ENCODE measurements at regions not wholly inside any gene's neighbourhood (a gene's known extent, or its start where the extent isn't known, plus 50 kb on each side); places are given as distances from the start of the nearest gene placed in this dataset.

GRCh38 chr4:107470173-107470572, 249.9 kb downstream of the PAPSS1 start:
- no peaks in the 10 kb centered on the region for H3K4me1 ChIP-seq (ENCODE audit: control insufficient read depth, insufficient read depth, low read length)
- no peaks in the 10 kb centered on the region for H3K27me3 ChIP-seq (ENCODE audit: control insufficient read depth, insufficient read depth, low read length)
- H3K36me3 ChIP-seq (ENCODE audit: control insufficient read depth, insufficient read depth, low read length): no peaks in the 10 kb centered on the region
- no peak overlapping the region for H3K9ac ChIP-seq (ENCODE audit: low read depth, low read length)
- no peak overlapping the region for H3K27ac ChIP-seq (ENCODE audit: low read depth, low read length)
- no peak overlapping the region for H3K4me3 ChIP-seq (ENCODE audit: low read depth, low read length)
- no peaks in the 10 kb centered on the region for H3K9me3 ChIP-seq (ENCODE audit: control insufficient read depth, insufficient read depth, low read length)

GRCh38 chr4:107468812-107469211, 251.2 kb downstream of the PAPSS1 start:
- Histone ChIP-seq H3K27me3 (ENCODE audit: control insufficient read depth, insufficient read depth, low read length) (no peaks in the 10 kb centered on the region), H3K9ac (ENCODE audit: low read depth, low read length) (no peak overlapping the region), H3K9me3 (ENCODE audit: control insufficient read depth, insufficient read depth, low read length) (no peaks in the 10 kb centered on the region), H3K4me3 (ENCODE audit: low read depth, low read length) (no peak overlapping the region), H3K27ac (ENCODE audit: low read depth, low read length) (no peak overlapping the region), H3K4me1 (ENCODE audit: control insufficient read depth, insufficient read depth, low read length) (no peaks in the 10 kb centered on the region), H3K36me3 (ENCODE audit: control insufficient read depth, insufficient read depth, low read length) (no peaks in the 10 kb centered on the region)

GRCh38 chr4:107468156-107468555, 251.9 kb downstream of the PAPSS1 start:
- Histone ChIP-seq H3K27ac (ENCODE audit: low read depth, low read length) (no peak overlapping the region), H3K4me3 (ENCODE audit: low read depth, low read length) (no peak overlapping the region), H3K27me3 (ENCODE audit: control insufficient read depth, insufficient read depth, low read length) (no peaks in the 10 kb centered on the region), H3K36me3 (ENCODE audit: control insufficient read depth, insufficient read depth, low read length) (no peaks in the 10 kb centered on the region), H3K9ac (ENCODE audit: low read depth, low read length) (no peak overlapping the region), H3K4me1 (ENCODE audit: control insufficient read depth, insufficient read depth, low read length) (no peaks in the 10 kb centered on the region), H3K9me3 (ENCODE audit: control insufficient read depth, insufficient read depth, low read length) (no peaks in the 10 kb centered on the region)

- Histone ChIP-seq H3K9me3 (ENCODE audit: control insufficient read depth, insufficient read depth, low read length) (no peaks in the 10 kb centered on the region), H3K27me3 (ENCODE audit: control insufficient read depth, insufficient read depth, low read length) (no peaks in the 10 kb centered on the region)
Measured at GRCh38 chr4:107467461-107467860, 252.6 kb downstream of the PAPSS1 start.

GRCh38 chr4:107458194-107458593, 261.8 kb downstream of the PAPSS1 start:
- Histone ChIP-seq H3K4me3 (ENCODE audit: low read depth, low read length) (no peak overlapping the region), H3K9ac (ENCODE audit: low read depth, low read length) (no peak overlapping the region), H3K27me3 (ENCODE audit: control insufficient read depth, insufficient read depth, low read length) (no peaks in the 10 kb centered on the region), H3K9me3 (ENCODE audit: control insufficient read depth, insufficient read depth, low read length) (no peaks in the 10 kb centered on the region; the same call in 1 of the 2 replicates), H3K4me1 (ENCODE audit: control insufficient read depth, insufficient read depth, low read length) (peaks cover 4% of the 10 kb centered on the region; the same call in 1 of the 2 replicates), H3K36me3 (ENCODE audit: control insufficient read depth, insufficient read depth, low read length) (no peaks in the 10 kb centered on the region), H3K27ac (ENCODE audit: low read depth, low read length) (no peak overlapping the region)

More at GRCh38 chr4:107467461-107467860, 252.6 kb downstream of the PAPSS1 start:
- H3K27ac ChIP-seq (ENCODE audit: low read depth, low read length): no peak overlapping the region
- H3K4me1 ChIP-seq (ENCODE audit: control insufficient read depth, insufficient read depth, low read length): no peaks in the 10 kb centered on the region
- H3K36me3 ChIP-seq (ENCODE audit: control insufficient read depth, insufficient read depth, low read length): no peaks in the 10 kb centered on the region
- no peak overlapping the region for H3K4me3 ChIP-seq (ENCODE audit: low read depth, low read length)
- no peak overlapping the region for H3K9ac ChIP-seq (ENCODE audit: low read depth, low read length)

- H3K4me1 ChIP-seq (ENCODE audit: control insufficient read depth, insufficient read depth, low read length): peaks cover 4% of the 10 kb centered on the region; the same call in 1 of the 2 replicates
- H3K9me3 ChIP-seq (ENCODE audit: control insufficient read depth, insufficient read depth, low read length): no peaks in the 10 kb centered on the region
- no peak overlapping the region for H3K4me3 ChIP-seq (ENCODE audit: low read depth, low read length)
- H3K9ac ChIP-seq (ENCODE audit: low read depth, low read length): no peak overlapping the region
- H3K36me3 ChIP-seq (ENCODE audit: control insufficient read depth, insufficient read depth, low read length): no peaks in the 10 kb centered on the region
- no peak overlapping the region for H3K27ac ChIP-seq (ENCODE audit: low read depth, low read length)
- H3K27me3 ChIP-seq (ENCODE audit: control insufficient read depth, insufficient read depth, low read length): no peaks in the 10 kb centered on the region
Measured at GRCh38 chr4:107453987-107454386, 266.0 kb downstream of the PAPSS1 start.

GRCh38 chr4:107452717-107453630, 267.1 kb downstream of the PAPSS1 start:
- Histone ChIP-seq H3K36me3 (ENCODE audit: control insufficient read depth, insufficient read depth, low read length) (no peaks in the 10 kb centered on the region), H3K4me1 (ENCODE audit: control insufficient read depth, insufficient read depth, low read length) (0 out of 2 replicates have a peak, but pooled peaks cover under 1% of the 10 kb centered on the region), H3K27me3 (ENCODE audit: control insufficient read depth, insufficient read depth, low read length) (no peaks in the 10 kb centered on the region), H3K9ac (ENCODE audit: low read depth, low read length) (no peak overlapping the region), H3K4me3 (ENCODE audit: low read depth, low read length) (no peak overlapping the region), H3K27ac (ENCODE audit: low read depth, low read length) (no peak overlapping the region), H3K9me3 (ENCODE audit: control insufficient read depth, insufficient read depth, low read length) (no peaks in the 10 kb centered on the region)

GRCh38 chr4:107449611-107450369, 270.2 kb downstream of the PAPSS1 start:
- Histone ChIP-seq H3K4me1 (ENCODE audit: control insufficient read depth, insufficient read depth, low read length) (no peaks in the 10 kb centered on the region), H3K27ac (ENCODE audit: low read depth, low read length) (no peak overlapping the region), H3K9ac (ENCODE audit: low read depth, low read length) (no peak overlapping the region), H3K9me3 (ENCODE audit: control insufficient read depth, insufficient read depth, low read length) (no peaks in the 10 kb centered on the region), H3K36me3 (ENCODE audit: control insufficient read depth, insufficient read depth, low read length) (no peaks in the 10 kb centered on the region), H3K27me3 (ENCODE audit: control insufficient read depth, insufficient read depth, low read length) (no peaks in the 10 kb centered on the region), H3K4me3 (ENCODE audit: low read depth, low read length) (no peak overlapping the region)

GRCh38 chr4:107442538-107443111, 277.4 kb downstream of the PAPSS1 start:
- H3K27ac ChIP-seq (ENCODE audit: low read depth, low read length): no peak overlapping the region
- H3K9me3 ChIP-seq (ENCODE audit: control insufficient read depth, insufficient read depth, low read length): no peaks in the 10 kb centered on the region
- H3K27me3 ChIP-seq (ENCODE audit: control insufficient read depth, insufficient read depth, low read length): no peaks in the 10 kb centered on the region
- H3K4me3 ChIP-seq (ENCODE audit: low read depth, low read length): no peak overlapping the region
- H3K36me3 ChIP-seq (ENCODE audit: control insufficient read depth, insufficient read depth, low read length): no peaks in the 10 kb centered on the region
- H3K9ac ChIP-seq (ENCODE audit: low read depth, low read length): no peak overlapping the region
- no peaks in the 10 kb centered on the region for H3K4me1 ChIP-seq (ENCODE audit: control insufficient read depth, insufficient read depth, low read length)

- no peaks in the 10 kb centered on the region for H3K27me3 ChIP-seq (ENCODE audit: control insufficient read depth, insufficient read depth, low read length)
- H3K27ac ChIP-seq (ENCODE audit: low read depth, low read length): no peak overlapping the region
- no peaks in the 10 kb centered on the region for H3K4me1 ChIP-seq (ENCODE audit: control insufficient read depth, insufficient read depth, low read length)
- H3K36me3 ChIP-seq (ENCODE audit: control insufficient read depth, insufficient read depth, low read length): no peaks in the 10 kb centered on the region
- H3K4me3 ChIP-seq (ENCODE audit: low read depth, low read length): no peak overlapping the region
- H3K9me3 ChIP-seq (ENCODE audit: control insufficient read depth, insufficient read depth, low read length): no peaks in the 10 kb centered on the region
- H3K9ac ChIP-seq (ENCODE audit: low read depth, low read length): no peak overlapping the region
Measured at GRCh38 chr4:107439401-107439800, 280.6 kb downstream of the PAPSS1 start.

Data from HUES48 (cell line).